Cardiac fibroblast (primary cell): ENCODE measurements at regions not wholly inside any gene's neighbourhood (a gene's known extent, or its start where the extent isn't known, plus 50 kb on each side); places are given as distances from the start of the nearest gene placed in this dataset.

Source experiments
- DNase-seq, 2 donors: peaks; one replicate each; pipeline versions ENCODE4 v3.0.0 to v3.0.0-alpha.2; 2010; ENCODE audit warnings: low read depth in 2 of 2
- H3K4me3 ChIP-seq, 2 donors: replicated peaks in 1 of 2; 1 replicate in 1 of 2; 2 replicates in 1 of 2; pipeline ENCODE4 v1.5.1; 2011; ENCODE audit warnings: low read depth in 2 of 2, low read length in 2 of 2, mild to moderate bottlenecking in 2 of 2, moderate library complexity in 1 of 2
- CTCF ChIP-seq: IDR thresholded peaks from one replicate; pipeline ENCODE4 v1.5.1; 2011; ENCODE audit warnings: low read depth, mild to moderate bottlenecking, low read length, inconsistent platforms

DNA sequence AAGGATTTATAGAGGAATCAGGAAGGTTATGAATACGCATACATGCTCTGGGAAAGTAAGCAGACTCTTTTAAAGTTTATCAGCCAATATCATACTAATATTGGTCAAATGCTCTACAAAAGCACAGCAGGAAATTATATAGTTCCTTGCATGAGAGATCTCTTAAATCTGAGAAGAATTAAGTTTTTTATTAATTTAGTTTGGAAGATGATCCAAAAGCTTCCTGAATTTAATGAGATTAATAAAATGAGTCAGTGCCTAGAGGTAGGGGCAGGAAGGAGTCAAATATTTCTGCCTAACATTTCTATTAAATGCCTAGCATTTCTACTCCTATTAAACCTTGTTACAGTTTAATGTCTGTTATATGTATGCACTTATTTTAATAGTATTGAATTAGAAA lies 1608.2 kb downstream of the GRIK2 start:
- H3K4me3 ChIP-seq = no peak overlapping the region
- no peak for DNase-seq
- TF ChIP-seq CTCF = no peak

DNA sequence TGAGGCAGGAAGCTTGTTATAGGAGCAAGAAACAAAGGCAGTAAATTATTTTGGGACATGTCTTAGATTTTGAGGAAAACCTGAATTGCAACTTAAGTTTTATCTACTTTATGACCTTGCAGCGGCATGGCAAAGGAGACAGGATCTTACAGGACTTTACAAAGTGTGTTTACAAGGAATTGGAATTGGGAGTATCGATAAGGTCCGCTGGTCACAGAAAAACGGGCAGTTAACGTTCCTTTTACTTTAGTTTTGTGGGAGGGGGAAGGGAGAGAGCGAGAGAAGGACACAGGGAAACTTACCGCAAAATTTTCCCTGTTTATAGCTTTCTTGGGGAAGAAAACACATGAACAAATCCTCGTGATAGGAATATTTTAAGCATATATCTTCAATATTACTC lies 1607.2 kb downstream of the GRIK2 start:
- DNase-seq = no peak
- no peak for TF ChIP-seq CTCF
- H3K4me3 ChIP-seq = no peak overlapping the region

- DNase-seq = no peak
- no peak for TF ChIP-seq CTCF
- H3K4me3 ChIP-seq = no peak overlapping the region
These were observed 1602.0 kb downstream of the GRIK2 start for GRCh38 chr6:102995491-102995890.

DNA sequence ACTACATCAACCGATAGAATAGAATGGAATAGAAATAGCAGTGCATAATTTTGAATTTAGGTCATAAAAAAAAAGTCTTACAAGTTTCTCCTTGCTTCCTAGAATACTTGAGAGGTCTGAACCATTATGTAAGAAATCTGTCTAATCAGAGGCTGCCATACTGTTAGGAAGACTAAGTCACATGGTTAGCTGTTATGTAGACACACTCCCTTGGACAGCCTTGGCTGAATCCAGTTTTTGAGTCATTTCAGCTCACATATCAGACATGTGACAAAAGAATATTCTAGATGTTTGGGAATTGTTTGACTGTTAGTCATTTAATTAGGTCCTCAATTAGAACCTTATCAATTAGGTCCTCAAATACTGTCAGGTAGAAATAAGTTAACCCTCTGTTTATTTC lies 1601.4 kb downstream of the GRIK2 start:
- H3K4me3 ChIP-seq = no peak overlapping the region
- TF ChIP-seq CTCF = no peak
- no peak for DNase-seq

DNA sequence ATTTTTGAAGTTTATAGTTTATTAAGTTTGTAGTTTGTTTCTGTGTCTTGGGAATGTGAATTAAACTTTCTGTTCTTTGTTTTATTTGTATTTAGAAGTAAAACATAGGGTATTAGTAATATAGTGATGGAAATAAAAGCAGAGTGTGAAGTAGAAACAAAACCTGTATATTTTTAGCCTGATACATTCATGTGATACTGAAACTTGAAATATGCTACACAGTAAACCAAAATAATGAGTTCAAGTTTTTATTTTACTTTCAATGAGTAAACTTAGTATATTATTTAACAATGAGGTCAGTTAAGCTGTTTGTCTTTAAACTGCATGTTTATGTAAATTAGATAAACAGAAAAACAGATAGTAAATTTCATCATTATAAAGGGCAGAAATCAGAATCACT lies 1592.6 kb downstream of the GRIK2 start:
- H3K4me3 ChIP-seq = no peak overlapping the region
- TF ChIP-seq CTCF = no peak
- DNase-seq = no peak

DNA sequence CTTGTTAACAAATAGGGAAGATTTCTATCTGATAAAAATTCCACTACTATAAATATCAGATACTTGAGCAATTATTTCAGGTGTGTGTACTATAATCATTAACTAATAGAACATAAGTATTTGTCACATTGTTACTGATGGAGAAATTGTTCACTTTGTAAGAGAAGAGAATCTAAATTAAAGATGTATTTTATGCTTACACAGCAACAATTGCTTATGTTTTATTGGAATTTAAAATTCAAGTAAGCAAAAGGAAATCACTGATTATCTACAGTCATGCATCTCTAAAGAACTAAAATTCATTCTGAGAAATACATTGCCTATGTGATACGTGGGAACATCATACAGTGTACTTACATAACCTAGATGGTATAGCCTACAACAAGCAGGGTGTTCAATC lies 1590.8 kb downstream of the GRIK2 start:
- no peak overlapping the region for H3K4me3 ChIP-seq
- no peak for DNase-seq
- no peak for TF ChIP-seq CTCF

DNA sequence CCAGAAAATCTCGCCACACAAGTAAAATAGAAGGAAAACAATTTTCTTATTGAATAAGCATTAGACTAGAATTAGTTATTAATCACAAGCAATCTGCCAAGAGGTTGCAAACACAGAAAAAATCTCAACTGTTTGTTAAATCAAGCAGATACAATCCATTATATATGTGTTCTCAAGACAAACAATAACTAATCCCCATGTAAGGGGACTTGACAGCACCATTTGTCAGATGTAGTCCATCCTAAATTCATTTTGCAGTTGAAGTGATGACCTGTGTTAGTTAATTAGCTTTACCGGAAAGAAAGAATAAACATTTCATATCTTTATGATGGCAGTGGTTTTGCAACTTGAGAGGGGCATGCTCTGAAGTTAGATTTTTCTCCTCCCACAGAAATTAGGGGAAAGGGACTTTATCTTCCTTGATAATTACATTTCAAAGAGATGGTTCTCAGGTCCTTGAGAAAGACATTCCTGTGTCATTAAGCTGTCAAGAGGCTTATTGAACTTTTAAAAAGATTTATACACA lies 1588.0 kb downstream of the GRIK2 start:
- no peak overlapping the region for H3K4me3 ChIP-seq
- TF ChIP-seq CTCF = no peak
- DNase-seq = no peak
